Peyer's patch (tissue), 4 donors: ENCODE measurements at regions not wholly inside any gene's neighbourhood (a gene's known extent, or its start where the extent isn't known, plus 50 kb on each side); places are given as distances from the start of the nearest gene placed in this dataset.

Experiments
- CTCF ChIP-seq, 6 experiments: fragments of 450-650 bp in 4 of 6; fragments of 200-600 bp in 2 of 6; sonication (generic) in 1 of 6; IDR thresholded peaks; one replicate each; pipeline ENCODE4 v1.5.1; 2017 to 2019; ENCODE audit warnings: antibody characterized with exemption in 6 of 6, mild to moderate bottlenecking in 3 of 6, moderate library complexity in 1 of 6
- POLR2A ChIP-seq, 2 donors: fragments of 450-650 bp; IDR thresholded peaks; one replicate each; pipeline ENCODE4 v1.5.1; 2017; ENCODE audit warnings: antibody characterized with exemption in 2 of 2, mild to moderate bottlenecking in 2 of 2, moderate library complexity in 2 of 2

GRCh38 chr3:17911986-17912760 lies 169.7 kb upstream of the TBC1D5 start:
- TF ChIP-seq CTCF (IDR thresholded peaks at IDR 0.05) (no peak), POLR2A (IDR thresholded peaks at IDR 0.05) (no peak)
